RKO (cell line): ENCODE measurements at regions not wholly inside any gene's neighbourhood (a gene's known extent, or its start where the extent isn't known, plus 50 kb on each side); places are given as distances from the start of the nearest gene placed in this dataset.

Experiments used
- DNase-seq: peaks from one replicate; pipeline ENCODE4 v3.0.0-alpha.2; 2016; ENCODE audit warnings: low spot score

GRCh38 chr15:98196371-98196770 is 235.9 kb downstream of the ARRDC4 start:
- no peak for DNase-seq

GRCh38 chr15:98202256-98202655 is 241.8 kb downstream of the ARRDC4 start:
- DNase-seq: no peak

GRCh38 chr15:98203872-98204660 is 243.6 kb downstream of the ARRDC4 start:
- no peak for DNase-seq

GRCh38 chr15:98207928-98208327 is 247.4 kb downstream of the ARRDC4 start:
- DNase-seq: no peak

- no peak for DNase-seq
Observed at GRCh38 chr15:98213346-98213979, 253.0 kb downstream of the ARRDC4 start.

- no peak for DNase-seq
Observed at GRCh38 chr15:98216166-98216565, 255.7 kb downstream of the ARRDC4 start.

GRCh38 chr15:98217356-98217755 is 256.9 kb downstream of the ARRDC4 start:
- DNase-seq: no peak

- no peak for DNase-seq
Observed at GRCh38 chr15:98221144-98221543, 260.6 kb downstream of the ARRDC4 start.

- DNase-seq: no peak
Observed at GRCh38 chr15:98221577-98221976, 261.1 kb downstream of the ARRDC4 start.

- no peak for DNase-seq
Observed at GRCh38 chr15:98226149-98226548, 265.6 kb downstream of the ARRDC4 start.

GRCh38 chr15:98226578-98226977 is 266.1 kb downstream of the ARRDC4 start:
- DNase-seq: no peak

GRCh38 chr15:98228846-98229245 is 268.3 kb downstream of the ARRDC4 start:
- no peak for DNase-seq

- DNase-seq: no peak
Observed at GRCh38 chr15:98230975-98231374, 270.5 kb downstream of the ARRDC4 start.

GRCh38 chr15:98231696-98232440 is 271.4 kb downstream of the ARRDC4 start:
- DNase-seq: no peak

GRCh38 chr15:98232761-98233160 is 272.3 kb downstream of the ARRDC4 start:
- DNase-seq: no peak

GRCh38 chr15:98233873-98234272 is 273.4 kb downstream of the ARRDC4 start:
- DNase-seq: no peak

GRCh38 chr15:98240303-98240702 is 279.8 kb downstream of the ARRDC4 start:
- DNase-seq: no peak

GRCh38 chr15:98241032-98241554 is 280.6 kb downstream of the ARRDC4 start:
- DNase-seq: peak; percentile 14

GRCh38 chr15:98257290-98257689 is 296.8 kb downstream of the ARRDC4 start:
- no peak for DNase-seq

GRCh38 chr15:98263787-98264186 is 303.3 kb downstream of the ARRDC4 start:
- DNase-seq: no peak

- no peak for DNase-seq
Observed at GRCh38 chr15:98266295-98266694, 305.8 kb downstream of the ARRDC4 start.

GRCh38 chr15:98268163-98268562 is 307.7 kb downstream of the ARRDC4 start:
- DNase-seq: no peak

GRCh38 chr15:98272625-98273024 is 312.1 kb downstream of the ARRDC4 start:
- no peak for DNase-seq
